ENCODE measurements at regions not wholly inside any gene's neighbourhood (a gene's known extent, or its start where the extent isn't known, plus 50 kb on each side); places are given as distances from the start of the nearest gene placed in this dataset.

GRCh38 chr5:128766406-128766805 is 198.9 kb upstream of the SLC27A6 start:
- TF ChIP-seq, protein P1, sequence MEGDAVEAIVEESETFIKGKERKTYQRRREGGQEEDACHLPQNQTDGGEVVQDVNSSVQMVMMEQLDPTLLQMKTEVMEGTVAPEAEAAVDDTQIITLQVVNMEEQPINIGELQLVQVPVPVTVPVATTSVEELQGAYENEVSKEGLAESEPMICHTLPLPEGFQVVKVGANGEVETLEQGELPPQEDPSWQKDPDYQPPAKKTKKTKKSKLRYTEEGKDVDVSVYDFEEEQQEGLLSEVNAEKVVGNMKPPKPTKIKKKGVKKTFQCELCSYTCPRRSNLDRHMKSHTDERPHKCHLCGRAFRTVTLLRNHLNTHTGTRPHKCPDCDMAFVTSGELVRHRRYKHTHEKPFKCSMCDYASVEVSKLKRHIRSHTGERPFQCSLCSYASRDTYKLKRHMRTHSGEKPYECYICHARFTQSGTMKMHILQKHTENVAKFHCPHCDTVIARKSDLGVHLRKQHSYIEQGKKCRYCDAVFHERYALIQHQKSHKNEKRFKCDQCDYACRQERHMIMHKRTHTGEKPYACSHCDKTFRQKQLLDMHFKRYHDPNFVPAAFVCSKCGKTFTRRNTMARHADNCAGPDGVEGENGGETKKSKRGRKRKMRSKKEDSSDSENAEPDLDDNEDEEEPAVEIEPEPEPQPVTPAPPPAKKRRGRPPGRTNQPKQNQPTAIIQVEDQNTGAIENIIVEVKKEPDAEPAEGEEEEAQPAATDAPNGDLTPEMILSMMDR (conservative IDR thresholded peaks at IDR 0.05; ENCODE audit: low read depth in 2 of 2) = no peak
- TF ChIP-seq POLR2AphosphoS5 (IDR thresholded peaks at IDR 0.05; ENCODE audit: low read depth) (no peak), EZH2phosphoT487 (IDR thresholded peaks at IDR 0.05; ENCODE audit: unreplicated experiment) (no peak), CREB1 (CRISPR knock-in tag; IDR thresholded peaks at IDR 0.05; ENCODE audit: low read depth) (no peak), EZH2 (IDR thresholded peaks at IDR 0.05; ENCODE audit: low read depth, unreplicated experiment) (no peak), NANOG (IDR thresholded peaks at IDR 0.05; ENCODE audit: borderline replicate concordance) (no peak), ETS1 (IDR thresholded peaks at IDR 0.05) (no peak), ZNF462 (CRISPR knock-in tag; IDR thresholded peaks at IDR 0.05) (no peak), ZNF331 (CRISPR knock-in tag; IDR thresholded peaks at IDR 0.05; ENCODE audit: low read depth) (no peak), STAT1 (IDR thresholded peaks at IDR 0.05; ENCODE audit: unreplicated experiment) (no peak), JUNB (IDR thresholded peaks at IDR 0.05; ENCODE audit: unreplicated experiment) (no peak)
- TF ChIP-seq, protein P2, sequence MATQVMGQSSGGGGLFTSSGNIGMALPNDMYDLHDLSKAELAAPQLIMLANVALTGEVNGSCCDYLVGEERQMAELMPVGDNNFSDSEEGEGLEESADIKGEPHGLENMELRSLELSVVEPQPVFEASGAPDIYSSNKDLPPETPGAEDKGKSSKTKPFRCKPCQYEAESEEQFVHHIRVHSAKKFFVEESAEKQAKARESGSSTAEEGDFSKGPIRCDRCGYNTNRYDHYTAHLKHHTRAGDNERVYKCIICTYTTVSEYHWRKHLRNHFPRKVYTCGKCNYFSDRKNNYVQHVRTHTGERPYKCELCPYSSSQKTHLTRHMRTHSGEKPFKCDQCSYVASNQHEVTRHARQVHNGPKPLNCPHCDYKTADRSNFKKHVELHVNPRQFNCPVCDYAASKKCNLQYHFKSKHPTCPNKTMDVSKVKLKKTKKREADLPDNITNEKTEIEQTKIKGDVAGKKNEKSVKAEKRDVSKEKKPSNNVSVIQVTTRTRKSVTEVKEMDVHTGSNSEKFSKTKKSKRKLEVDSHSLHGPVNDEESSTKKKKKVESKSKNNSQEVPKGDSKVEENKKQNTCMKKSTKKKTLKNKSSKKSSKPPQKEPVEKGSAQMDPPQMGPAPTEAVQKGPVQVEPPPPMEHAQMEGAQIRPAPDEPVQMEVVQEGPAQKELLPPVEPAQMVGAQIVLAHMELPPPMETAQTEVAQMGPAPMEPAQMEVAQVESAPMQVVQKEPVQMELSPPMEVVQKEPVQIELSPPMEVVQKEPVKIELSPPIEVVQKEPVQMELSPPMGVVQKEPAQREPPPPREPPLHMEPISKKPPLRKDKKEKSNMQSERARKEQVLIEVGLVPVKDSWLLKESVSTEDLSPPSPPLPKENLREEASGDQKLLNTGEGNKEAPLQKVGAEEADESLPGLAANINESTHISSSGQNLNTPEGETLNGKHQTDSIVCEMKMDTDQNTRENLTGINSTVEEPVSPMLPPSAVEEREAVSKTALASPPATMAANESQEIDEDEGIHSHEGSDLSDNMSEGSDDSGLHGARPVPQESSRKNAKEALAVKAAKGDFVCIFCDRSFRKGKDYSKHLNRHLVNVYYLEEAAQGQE (IDR thresholded peaks at IDR 0.05; ENCODE audit: unreplicated experiment) = no peak

Measured in GM23338 (cell line).